HG03103 (cell line): ENCODE measurements at regions not wholly inside any gene's neighbourhood (a gene's known extent, or its start where the extent isn't known, plus 50 kb on each side); places are given as distances from the start of the nearest gene placed in this dataset.
"Not testable (repeated sequence)": the region's sequence is repeated elsewhere in the genome, so short reads cannot be mapped to it uniquely, and the experiment has no call there.

Experiments
- ATAC-seq: cut with Tn5 transposase; IDR thresholded peaks from one replicate; pipeline ENCODE4 v1.9.1; 2021; ENCODE audit warnings: low read depth; ENCODE audit not compliant: unreplicated experiment

DNA sequence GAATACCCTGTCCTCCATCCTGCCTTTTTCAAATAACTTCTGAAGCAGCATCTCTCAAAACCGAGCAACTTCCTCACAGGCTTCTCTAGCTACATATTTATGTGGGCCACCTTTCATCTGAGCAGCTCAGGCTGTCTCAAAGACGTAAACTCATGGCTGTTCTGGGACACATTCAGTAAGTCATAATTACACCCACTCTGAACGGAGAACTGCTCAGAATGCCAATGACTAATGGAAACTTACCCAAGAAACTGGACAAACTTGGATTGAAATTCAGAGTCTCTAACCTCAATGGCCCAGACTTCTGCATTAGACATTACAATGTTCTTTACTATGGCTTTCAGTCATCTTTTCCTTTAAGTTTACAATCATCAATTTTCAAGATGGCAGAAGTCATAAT lies 145.2 kb downstream of the RAD51AP2 start:
- no peak for ATAC-seq

DNA sequence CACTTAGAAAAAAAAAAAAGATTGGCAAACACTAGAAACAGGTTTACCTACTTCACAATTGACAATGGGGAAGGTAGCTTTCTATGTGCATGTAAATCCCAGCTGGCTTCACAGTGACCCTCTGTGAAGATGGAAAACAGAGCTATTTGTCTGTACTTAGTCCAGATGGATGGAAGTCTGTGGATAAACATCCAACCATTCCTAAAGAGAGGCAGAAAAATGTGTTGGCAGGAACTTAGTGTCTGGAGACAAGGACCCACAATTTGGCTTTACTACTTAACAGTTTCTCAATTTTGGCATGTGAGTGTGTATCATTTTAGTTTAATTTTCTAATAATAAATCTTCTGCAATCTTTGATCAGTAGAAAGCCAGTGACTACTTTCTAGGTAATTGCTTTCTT lies 154.4 kb downstream of the RAD51AP2 start:
- no peak for ATAC-seq

DNA sequence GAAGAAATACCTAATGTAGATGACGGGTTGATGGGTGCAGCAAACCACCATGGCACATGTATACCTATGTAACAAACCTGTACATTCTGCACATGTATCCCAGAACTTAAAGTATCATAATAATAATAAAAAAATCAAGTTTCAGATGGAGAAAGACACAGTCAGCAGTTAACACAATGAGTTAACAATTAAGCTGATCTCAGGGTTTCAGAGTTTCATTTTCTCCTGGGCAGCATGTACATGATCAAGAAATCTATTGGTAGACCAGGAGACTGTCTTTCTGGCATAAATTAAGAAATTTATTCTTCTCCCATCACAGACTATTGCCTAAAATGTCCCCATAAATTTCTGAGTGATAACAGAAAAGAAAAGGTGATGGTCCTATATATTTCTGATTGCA lies 155.3 kb downstream of the RAD51AP2 start:
- no peak for ATAC-seq

DNA sequence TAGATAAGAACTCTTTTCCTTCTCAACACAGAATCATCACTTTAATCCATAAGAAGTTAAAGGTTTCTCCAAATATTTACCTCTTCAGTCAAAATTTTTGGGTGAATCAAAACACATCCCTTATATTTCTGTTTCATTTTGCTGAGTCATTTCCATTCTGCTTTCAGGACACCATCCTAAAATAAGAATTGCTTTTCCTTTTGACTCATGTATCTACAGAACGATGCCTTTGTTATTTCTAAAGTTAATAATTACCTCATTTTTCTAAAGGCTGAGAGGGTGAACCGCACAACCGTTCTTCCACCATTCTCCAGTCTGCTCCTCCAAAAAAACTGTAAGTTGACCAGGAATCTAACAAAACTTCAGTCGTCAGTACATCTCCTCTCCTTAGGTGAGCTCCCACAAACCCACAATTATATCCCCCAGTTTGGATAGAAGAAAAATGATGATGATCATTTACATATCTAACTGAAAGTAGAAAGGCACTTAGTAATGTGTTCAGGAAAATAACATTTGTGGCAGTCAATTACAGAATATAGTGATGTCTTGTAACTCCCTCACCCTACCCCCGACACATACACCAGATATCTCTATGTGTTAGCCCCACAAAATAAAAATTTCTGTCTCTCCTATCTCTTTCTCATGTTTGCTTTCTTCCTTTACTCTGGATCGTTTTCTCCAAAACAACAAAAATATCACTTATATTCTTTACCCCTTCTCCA lies 162.5 kb downstream of the RAD51AP2 start:
- ATAC-seq, result peak; percentile 85

DNA sequence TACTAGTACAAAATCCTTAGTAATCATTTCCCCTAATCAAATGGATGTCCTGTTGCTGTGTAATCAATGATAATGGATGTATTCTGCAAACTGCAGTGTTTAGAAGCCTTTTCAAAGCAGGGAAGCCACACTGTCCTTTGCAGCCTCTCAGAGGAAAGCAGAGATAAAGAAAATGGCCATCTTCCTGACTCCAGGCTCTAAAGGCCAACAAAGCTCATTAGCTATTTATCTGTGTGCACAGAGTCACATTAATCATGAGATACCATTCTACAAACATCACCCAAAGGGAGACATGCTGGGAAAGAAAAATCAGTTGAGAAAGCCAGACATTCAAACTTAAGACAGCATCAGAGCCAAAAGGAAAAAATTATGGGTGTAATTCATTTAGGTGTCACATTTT lies 165.0 kb downstream of the RAD51AP2 start:
- no peak for ATAC-seq

DNA sequence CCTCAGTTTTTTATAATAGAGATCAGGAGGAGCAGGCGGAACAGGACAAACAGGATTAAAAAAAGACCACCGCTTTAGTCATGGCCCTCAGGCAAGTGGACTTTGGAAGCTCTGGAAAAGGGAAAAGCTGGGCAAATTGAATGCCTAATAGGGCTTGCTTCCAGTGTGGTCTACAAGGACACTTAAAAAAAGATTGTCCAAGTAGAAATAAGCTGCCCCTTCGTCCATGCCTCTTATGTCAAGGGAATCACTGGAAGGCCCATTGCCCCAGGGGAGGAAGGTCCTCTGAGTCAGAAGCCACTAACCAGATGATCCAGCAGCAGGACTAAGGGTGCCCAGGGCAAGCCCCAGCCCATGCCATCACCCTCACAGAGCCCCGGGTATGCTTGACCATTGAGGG lies 175.5 kb downstream of the RAD51AP2 start:
- ATAC-seq, result not testable (repeated sequence)

DNA sequence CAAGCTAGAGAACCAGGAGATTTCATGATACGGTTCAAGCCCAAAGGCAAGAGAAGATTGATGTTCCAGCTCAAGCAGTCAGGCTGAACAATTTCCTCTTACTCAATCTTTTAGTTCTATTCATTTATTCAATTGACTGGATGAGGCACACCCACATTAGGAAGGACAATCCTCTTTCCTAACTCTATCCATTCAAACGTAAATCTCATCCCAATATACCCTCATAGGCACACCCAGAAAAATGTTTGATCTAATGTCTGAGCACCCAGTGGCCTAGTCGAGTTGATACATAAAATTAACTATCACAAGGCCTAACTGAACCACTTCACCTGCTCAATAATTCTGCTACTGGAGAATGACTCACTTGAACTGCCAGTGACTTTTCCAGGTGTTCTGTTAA lies 180.7 kb downstream of the RAD51AP2 start:
- no peak for ATAC-seq

DNA sequence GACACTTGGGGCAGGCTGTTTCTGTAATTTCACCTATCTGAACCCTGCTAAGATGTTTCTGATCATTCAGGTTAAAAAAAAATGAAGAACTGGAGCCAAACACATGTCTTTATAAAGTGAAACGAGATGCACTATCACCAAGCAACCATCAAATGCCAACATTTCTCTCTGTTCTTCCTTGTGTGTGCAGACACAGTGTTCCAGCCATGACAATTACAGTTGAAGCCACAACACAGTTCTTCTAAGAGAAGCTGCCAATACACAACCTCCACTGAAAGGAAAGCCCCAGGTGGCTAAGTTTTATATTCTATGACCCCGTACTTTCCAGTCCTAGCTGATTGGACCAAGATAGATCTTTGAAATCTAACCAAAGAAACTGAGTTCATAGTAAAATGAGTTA lies 181.8 kb downstream of the RAD51AP2 start:
- ATAC-seq, result no peak

DNA sequence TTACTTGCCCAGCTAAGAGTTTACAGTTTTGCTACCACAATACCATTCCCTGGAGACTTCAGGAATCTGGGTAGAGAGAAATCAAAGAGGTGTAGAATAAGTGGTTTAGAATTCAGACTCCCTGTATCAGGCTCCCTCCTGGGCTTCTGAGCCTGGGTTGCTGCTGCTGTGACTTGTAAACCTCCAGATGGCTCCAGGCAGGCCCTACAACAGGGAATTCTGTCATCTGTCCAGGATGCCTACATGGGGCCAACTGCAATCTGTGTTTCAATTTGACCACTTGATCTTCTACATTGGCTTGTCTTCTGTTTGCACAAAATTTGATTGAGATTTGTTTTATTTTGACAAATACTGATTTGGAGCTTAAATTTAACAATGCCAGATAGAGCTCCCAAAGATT lies 183.9 kb downstream of the RAD51AP2 start:
- ATAC-seq, result no peak

DNA sequence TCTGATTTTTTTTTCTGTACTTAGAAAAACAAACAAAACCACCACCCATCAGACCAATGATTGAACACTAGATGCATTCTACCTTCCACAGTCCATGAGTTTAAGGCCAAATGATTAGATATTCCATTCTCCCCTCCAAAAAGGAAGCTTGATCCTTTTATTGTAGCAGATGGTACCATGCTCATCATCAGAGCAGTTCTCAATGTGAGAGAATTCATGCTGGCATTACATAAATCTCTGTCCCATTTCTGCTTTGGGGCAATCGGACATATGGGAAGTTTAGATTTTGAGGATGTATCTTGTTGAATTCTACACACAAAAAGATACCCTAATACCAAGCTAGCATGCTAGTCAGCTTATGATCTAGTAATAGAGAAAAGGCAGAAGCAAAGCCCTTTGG lies 186.6 kb downstream of the RAD51AP2 start:
- ATAC-seq, result no peak

DNA sequence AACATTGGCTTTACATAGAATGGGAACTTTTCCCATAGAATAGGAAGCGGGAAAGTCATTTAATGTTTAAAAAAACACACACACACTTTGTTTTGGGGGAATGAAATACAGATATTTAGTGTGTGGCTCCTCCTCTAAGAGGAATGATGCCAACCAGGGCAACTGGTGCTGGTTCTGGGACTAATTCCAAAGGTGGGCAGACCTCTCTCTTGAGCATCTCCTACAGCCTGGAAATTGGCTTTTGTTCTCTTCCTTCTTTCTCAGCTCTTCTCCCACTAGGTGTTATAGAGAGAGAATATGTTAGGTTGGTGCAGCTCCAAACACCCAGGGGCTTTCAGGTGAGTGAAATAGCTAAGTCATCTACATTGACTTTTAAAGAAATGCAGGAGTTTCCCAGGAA lies 190.1 kb downstream of the RAD51AP2 start:
- no peak for ATAC-seq

DNA sequence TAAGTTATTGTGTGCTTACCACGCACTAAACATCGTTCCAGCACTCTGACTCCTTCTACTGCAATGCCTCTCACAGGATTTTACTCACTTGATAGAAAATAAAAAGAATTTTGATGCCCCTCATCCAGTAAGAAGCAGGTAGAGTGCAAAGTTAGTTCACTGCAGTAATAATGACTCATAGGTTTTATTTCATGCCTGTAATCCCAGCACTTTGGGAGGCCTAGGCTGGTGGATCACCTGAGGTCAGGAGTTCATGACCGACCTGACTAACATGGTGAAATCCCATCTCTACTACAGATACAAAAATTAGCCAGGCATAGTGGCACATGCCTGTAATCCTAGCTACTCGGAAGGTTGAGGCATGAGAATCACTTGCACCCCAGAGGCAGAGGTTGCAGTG lies 190.6 kb downstream of the RAD51AP2 start:
- no peak for ATAC-seq

DNA sequence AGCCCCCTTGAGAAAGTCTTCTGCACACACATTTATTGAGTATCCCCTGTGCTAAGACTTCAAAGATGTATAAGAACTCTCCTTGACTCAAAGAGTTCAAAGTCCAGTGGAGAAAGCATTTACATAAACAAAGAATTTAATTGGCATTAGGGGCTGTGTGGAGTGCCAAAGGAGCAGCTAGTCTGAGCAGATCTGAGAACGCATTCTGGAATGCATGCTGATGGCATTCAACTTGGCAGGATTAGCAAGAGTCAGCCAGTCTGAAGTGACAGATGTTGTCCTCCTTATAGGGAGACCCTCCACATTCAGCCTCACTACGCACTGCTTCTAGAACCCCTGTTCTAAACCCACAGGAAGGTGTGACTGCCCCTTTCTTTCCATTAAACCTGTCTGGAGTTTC lies 191.5 kb downstream of the RAD51AP2 start:
- no peak for ATAC-seq

DNA sequence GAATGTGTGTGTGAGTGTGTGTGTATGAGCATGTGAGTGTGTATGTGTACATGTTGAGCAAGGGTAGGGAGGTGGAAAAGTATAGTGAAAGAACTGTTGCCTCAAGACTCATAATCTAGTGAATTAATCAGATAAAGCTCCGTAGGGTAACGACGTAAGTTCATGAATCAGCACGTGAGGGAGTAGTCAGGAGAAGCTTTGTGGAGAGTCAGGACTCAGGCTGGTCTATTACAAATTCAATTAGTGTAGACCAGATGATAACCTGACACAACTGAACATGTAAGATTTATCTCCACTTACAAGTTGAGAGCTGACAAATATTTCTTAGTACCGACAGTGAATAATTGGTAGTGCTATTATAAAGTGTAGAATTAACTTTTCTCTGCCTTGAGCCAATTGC lies 194.5 kb downstream of the RAD51AP2 start:
- ATAC-seq, result no peak

DNA sequence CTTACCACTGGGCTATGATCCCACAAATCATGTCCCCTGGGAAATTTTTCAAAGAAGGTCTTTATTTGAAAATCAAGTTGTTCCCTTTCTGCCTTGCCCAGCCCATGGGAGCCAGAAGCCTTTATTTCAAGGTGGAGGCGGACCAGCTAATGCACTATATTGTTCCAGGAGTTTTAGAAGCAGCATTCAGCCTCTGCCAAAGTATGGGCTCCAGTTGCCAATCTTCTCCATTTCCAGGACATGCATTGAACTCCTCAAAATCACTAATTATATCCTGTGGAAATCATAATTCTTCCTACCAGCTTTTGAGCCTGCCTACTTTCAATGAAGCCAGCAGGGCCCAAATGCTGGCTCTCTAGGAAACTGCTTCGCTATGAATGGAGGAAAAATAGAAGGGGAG lies 195.8 kb downstream of the RAD51AP2 start:
- no peak for ATAC-seq

DNA sequence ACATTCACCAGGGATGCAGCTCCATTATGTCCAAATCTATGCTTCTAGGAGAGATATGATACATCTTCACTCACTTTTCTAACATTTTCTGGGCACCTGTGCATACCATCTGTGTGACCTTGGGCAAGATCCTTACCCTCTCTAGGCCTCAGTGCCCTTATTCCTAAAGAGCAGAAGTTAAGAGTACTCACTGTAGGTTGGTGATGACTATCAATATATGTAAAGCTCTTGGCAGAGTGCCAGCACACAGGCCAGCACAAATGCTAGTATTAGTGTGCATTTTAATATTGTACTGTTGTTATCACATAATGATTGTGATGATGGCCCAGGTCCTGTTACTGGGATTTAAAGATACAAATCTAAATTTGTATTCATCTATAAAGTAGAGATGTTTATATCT lies 199.2 kb downstream of the RAD51AP2 start:
- ATAC-seq, result no peak

DNA sequence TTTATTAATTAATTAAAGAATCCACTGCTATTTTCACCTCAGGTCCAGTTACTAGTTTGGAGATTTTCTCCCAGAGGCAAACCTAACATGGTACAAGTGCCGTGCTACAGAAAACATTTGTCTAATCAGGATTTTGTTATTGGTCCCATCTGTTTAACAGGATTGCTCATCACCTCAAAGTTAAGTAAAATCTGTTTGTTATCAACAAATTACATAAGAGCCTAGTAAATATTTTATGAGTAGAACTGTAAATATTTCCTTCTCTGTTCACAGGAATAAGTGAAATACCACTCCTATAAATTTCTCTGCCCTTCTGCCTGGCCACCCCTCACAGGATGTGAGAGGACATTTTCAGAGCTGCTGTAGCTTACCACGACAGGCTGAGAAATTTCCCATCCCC lies 200.2 kb downstream of the RAD51AP2 start:
- ATAC-seq, result no peak

DNA sequence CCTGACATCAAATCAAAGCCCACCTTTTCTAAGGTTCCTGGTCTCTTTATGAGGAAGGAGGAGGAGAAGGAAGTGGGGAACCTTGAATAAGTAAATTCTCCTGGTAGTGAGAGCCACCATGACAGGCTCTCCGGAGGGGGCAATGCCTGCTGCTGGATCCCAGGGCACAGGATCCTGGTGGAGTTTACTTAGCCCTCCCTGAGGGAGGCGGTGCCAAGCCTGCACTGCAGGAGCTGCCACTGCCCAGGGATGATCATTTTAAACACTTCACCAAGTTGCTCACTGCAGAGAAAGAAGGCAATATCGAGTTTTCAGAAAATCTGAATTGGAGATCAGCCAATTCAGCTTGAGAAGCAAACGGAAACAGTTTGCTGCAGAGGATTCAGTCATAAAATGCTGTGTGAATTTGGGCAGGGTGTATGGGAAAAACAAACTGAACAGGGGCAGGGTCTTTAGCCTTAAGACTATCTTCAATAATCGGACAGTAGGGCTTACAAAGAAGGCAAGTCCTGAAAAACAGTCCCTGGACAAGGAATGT lies 200.7 kb downstream of the RAD51AP2 start:
- no peak for ATAC-seq

DNA sequence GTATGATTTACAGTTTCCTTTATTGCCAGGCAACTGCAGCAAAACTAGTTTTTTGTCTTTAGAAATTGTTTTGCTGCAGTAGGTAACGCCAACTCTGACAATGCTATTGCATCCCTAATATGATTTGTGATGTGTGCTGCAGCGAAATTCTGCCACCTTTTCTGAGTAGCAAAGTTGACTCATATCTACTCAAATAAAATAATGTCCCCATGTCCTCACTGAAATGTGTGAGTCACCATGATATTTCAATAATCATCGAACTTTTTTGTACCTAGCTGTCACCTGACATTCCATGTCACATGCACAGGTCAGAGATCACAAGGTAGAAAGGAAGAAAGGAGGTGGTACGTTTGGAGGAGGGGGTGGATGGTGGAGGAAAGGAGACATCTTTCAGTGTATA lies 205.0 kb downstream of the RAD51AP2 start:
- no peak for ATAC-seq

DNA sequence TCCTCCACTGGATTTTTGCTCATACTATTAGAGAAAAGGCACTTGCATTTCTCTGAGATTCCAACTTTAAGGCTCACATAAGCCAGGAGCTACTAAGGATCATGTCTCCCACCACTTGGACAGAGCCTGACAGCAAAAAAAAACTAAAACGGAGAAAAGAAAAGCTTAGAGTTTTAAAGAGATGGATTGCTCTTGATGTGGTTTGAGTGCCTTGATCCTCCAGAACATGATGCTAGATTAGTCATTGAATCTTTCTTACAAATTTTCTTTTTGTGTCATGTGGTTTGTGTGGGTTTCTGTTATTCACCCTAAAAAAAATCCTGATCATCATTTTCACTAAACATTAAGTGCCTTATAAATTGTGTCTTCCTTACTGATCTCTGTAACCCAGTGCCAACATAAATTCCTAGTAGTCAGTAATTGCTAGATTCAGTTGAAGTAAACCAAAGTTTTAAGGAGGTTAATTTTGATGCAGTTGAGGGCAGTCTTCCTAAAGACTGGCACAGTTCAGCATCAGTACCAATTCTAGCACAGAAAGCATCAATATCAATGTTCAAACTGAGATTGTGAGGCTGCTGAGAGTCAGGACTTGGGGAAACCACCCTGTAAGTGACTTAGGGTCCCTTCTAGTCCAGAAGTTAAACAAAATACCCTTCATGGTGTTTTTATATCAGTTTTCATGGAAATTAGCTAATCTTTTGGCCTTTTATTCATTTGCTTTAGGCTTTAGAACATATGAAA lies 206.3 kb downstream of the RAD51AP2 start:
- no peak for ATAC-seq

DNA sequence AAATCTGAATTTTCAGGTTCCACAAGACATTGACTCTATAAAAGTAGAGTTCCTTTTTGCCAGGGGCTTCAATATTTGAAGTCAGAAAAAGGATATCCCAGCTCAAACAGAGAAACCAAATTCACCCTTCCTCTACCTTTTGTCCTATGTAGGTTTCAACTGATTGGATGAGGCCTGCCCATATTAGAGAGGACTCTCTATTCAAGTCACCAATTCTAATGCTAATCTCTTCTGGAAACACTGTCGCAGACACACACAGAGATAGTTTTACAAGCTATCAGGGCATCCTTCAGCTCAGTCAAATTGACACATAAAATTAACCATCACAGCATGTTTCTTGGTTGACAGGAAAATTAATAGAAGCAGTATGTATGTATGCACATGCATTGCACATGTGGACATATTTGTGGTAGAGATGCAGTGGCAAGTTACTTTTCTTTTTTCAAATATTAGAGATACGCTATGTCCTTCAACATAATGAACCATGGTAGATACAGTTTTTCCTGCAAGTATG lies 207.1 kb downstream of the RAD51AP2 start:
- ATAC-seq, result no peak
